Natural killer cell (primary cell): ENCODE measurements at regions not wholly inside any gene's neighbourhood (a gene's known extent, or its start where the extent isn't known, plus 50 kb on each side); places are given as distances from the start of the nearest gene placed in this dataset.

Experiments used
- ATAC-seq, 3 donors: fragments of 150-1000 bp in 2 of 3; fragments of 200-7000 bp in 1 of 3; cut with Tn5 transposase; 1 replicate in 1 of 3; 2 replicates in 2 of 3; pipeline ENCODE4 v1.10.0; 2021; ENCODE audit warnings: mild to moderate bottlenecking in 2 of 3, moderate library complexity in 2 of 3
- DNase-seq, 2 donors: peaks; one replicate each; pipeline versions ENCODE4 v3.0.0 to v3.0.0-alpha.2; 2013 to 2021; ENCODE audit warnings: mixed read lengths in 1 of 2
- H3K27ac ChIP-seq: one replicate; pipeline ENCODE4 v1.5.1; 2013; ENCODE audit warnings: mild to moderate bottlenecking, low read length
- H3K27me3 ChIP-seq: one replicate; pipeline ENCODE4 v1.6.1; 2013; ENCODE audit warnings: low read length; ENCODE audit not compliant: control insufficient read depth, insufficient read depth
- H3K36me3 ChIP-seq: one replicate; pipeline ENCODE4 v1.6.1; 2013; ENCODE audit warnings: low read length; ENCODE audit not compliant: control insufficient read depth, insufficient read depth
- H3K4me1 ChIP-seq: one replicate; pipeline ENCODE4 v1.6.1; 2013; ENCODE audit warnings: low read length; ENCODE audit not compliant: control insufficient read depth, insufficient read depth
- H3K4me3 ChIP-seq: one replicate; pipeline ENCODE4 v1.5.1; 2013; ENCODE audit warnings: low read length
- H3K9me3 ChIP-seq: one replicate; pipeline ENCODE4 v1.6.1; 2013; ENCODE audit warnings: low read length; ENCODE audit not compliant: control insufficient read depth, insufficient read depth
- H3K27ac Mint-ChIP-seq, 2 donors: one replicate each; pipeline ENCODE4 v1.8.0; 2022; ENCODE audit warnings: mild to moderate bottlenecking in 2 of 2, mixed read lengths in 2 of 2, moderate library complexity in 1 of 2
- H3K27me3 Mint-ChIP-seq, 2 donors: one replicate each; pipeline ENCODE4 v1.8.0; 2022; ENCODE audit warnings: low read depth in 2 of 2, mixed read lengths in 2 of 2
- H3K36me3 Mint-ChIP-seq: one replicate; pipeline ENCODE4 v1.8.0; 2022; ENCODE audit warnings: mixed read lengths
- H3K4me1 Mint-ChIP-seq, 2 donors: one replicate each; pipeline ENCODE4 v1.8.0; 2022; ENCODE audit warnings: mixed read lengths in 2 of 2
- H3K4me3 Mint-ChIP-seq: one replicate; pipeline ENCODE4 v1.8.0; 2022; ENCODE audit warnings: mild to moderate bottlenecking, moderate library complexity, mixed read lengths
- H3K9me3 Mint-ChIP-seq, 2 donors: one replicate each; pipeline ENCODE4 v1.8.0; 2022; ENCODE audit warnings: mixed read lengths in 2 of 2
- CTCF ChIP-seq: fragments of 200-600 bp; IDR thresholded peaks from one replicate; pipeline ENCODE4 v1.8.0; 2022; ENCODE audit warnings: antibody characterized with exemption
- WGBS: methylation state at CpG from one replicate; pipeline ENCODE4 v1.1.7; 2013; ENCODE audit warnings: missing lambda C conversion rate; ENCODE audit not compliant: insufficient coverage; 5-methylcytosine and 5-hydroxymethylcytosine counted together
- intact Hi-C: fragments of 100-400 bp; cut with micrococcal nuclease; formaldehyde crosslinking; loops from one replicate; pipeline ENCODE4 v1.14.2; 2022

- Mint-ChIP-seq H3K36me3 (no peaks in the 10 kb centered on the region), H3K27ac (no peak overlapping the region), H3K4me3 (no peak overlapping the region), H3K9me3 (no peaks in the 10 kb centered on the region), H3K4me1 (no peaks in the 10 kb centered on the region), H3K27me3 (peaks cover 11 to 42% of the 10 kb centered on the region in 2 donors)
- Histone ChIP-seq H3K4me3 (no peak overlapping the region), H3K27ac (no peak overlapping the region), H3K27me3 (no peaks in the 10 kb centered on the region), H3K36me3 (no peaks in the 10 kb centered on the region), H3K4me1 (no peaks in the 10 kb centered on the region), H3K9me3 (no peaks in the 10 kb centered on the region)
- no peak for TF ChIP-seq CTCF
- intact Hi-C loops: no loop called here
- DNase-seq: no peak
- no peak for ATAC-seq
- 86% methylated on average over 16 of the region's 17 CpGs for WGBS
Measured at GRCh38 chr17:6323626-6324356, 111.1 kb downstream of the AIPL1 start.

- Histone ChIP-seq H3K4me3 (no peak overlapping the region), H3K27me3 (no peaks in the 10 kb centered on the region), H3K27ac (no peak overlapping the region), H3K9me3 (no peaks in the 10 kb centered on the region), H3K4me1 (no peaks in the 10 kb centered on the region), H3K36me3 (no peaks in the 10 kb centered on the region)
- Mint-ChIP-seq H3K36me3 (no peaks in the 10 kb centered on the region), H3K9me3 (no peaks in the 10 kb centered on the region), H3K4me3 (no peak overlapping the region), H3K4me1 (no peaks in the 10 kb centered on the region), H3K27me3 (peaks cover 7 to 27% of the 10 kb centered on the region in 2 donors), H3K27ac (no peak overlapping the region)
- WGBS: 89% methylated on average over 4 of the region's 4 CpGs
- DNase-seq (no peak), ATAC-seq (no peak)
- no peak for TF ChIP-seq CTCF
- intact Hi-C loops: no loop called here
Measured at GRCh38 chr17:6322316-6322715, 112.6 kb downstream of the AIPL1 start.

GRCh38 chr17:6314311-6314710 lies 120.6 kb downstream of the AIPL1 start:
- Mint-ChIP-seq H3K4me3 (no peak overlapping the region), H3K9me3 (no peaks in the 10 kb centered on the region), H3K36me3 (no peaks in the 10 kb centered on the region), H3K4me1 (no peaks in the 10 kb centered on the region), H3K27me3 (peaks cover 15 to 23% of the 10 kb centered on the region in 2 donors), H3K27ac (no peak overlapping the region)
- DNase-seq: no peak
- Histone ChIP-seq H3K36me3 (no peaks in the 10 kb centered on the region), H3K27me3 (no peaks in the 10 kb centered on the region), H3K4me1 (no peaks in the 10 kb centered on the region), H3K4me3 (no peak overlapping the region), H3K27ac (no peak overlapping the region), H3K9me3 (no peaks in the 10 kb centered on the region)
- WGBS: 59% methylated on average over 3 of the region's 3 CpGs
- ATAC-seq: no peak
- intact Hi-C loops: no loop called here
- TF ChIP-seq CTCF: no peak

- Mint-ChIP-seq H3K9me3 (no peaks in the 10 kb centered on the region), H3K4me1 (no peaks in the 10 kb centered on the region), H3K36me3 (no peaks in the 10 kb centered on the region), H3K4me3 (no peak overlapping the region), H3K27me3 (peaks cover 15 to 23% of the 10 kb centered on the region in 2 donors), H3K27ac (no peak overlapping the region)
- no peaks in the 10 kb centered on the region for H3K4me1 ChIP-seq
- no peak for TF ChIP-seq CTCF
- no peak for ATAC-seq
- H3K4me3 ChIP-seq: no peak overlapping the region
- WGBS: 89% methylated on average over 12 of the region's 12 CpGs
- no peaks in the 10 kb centered on the region for H3K36me3 ChIP-seq
- H3K9me3 ChIP-seq: no peaks in the 10 kb centered on the region
- no peak overlapping the region for H3K27ac ChIP-seq
- H3K27me3 ChIP-seq: no peaks in the 10 kb centered on the region
- intact Hi-C loops: no loop called here
- DNase-seq: no peak
Measured at GRCh38 chr17:6313835-6314234, 121.1 kb downstream of the AIPL1 start.
